GM19452 (cell line): ENCODE measurements at regions not wholly inside any gene's neighbourhood (a gene's known extent, or its start where the extent isn't known, plus 50 kb on each side); places are given as distances from the start of the nearest gene placed in this dataset.
"Not testable (repeated sequence)": the region's sequence is repeated elsewhere in the genome, so short reads cannot be mapped to it uniquely, and the experiment has no call there.

Experiments used
- ATAC-seq: cut with Tn5 transposase; IDR thresholded peaks from one replicate; pipeline ENCODE4 v1.9.1; 2021; ENCODE audit not compliant: unreplicated experiment

DNA sequence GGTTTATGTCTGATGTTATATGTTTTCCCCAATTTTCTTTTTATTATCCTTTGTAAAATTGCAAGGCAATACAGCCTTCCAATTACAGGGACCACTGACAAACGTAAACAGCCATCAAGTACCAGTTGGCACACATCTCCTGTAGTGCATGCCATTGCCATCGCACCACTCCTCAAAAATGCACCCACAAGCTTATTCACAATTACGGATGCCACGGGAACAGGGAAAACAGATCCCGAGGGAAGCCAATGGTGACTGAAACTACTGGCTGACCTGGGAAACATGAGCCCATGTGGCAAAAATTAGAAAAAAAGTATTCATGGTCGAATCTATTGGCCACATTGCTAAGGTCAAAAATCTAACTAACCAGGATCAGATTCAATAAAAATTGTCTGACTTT, 395.2 kb downstream of the PAX1 start:
- no peak for ATAC-seq

DNA sequence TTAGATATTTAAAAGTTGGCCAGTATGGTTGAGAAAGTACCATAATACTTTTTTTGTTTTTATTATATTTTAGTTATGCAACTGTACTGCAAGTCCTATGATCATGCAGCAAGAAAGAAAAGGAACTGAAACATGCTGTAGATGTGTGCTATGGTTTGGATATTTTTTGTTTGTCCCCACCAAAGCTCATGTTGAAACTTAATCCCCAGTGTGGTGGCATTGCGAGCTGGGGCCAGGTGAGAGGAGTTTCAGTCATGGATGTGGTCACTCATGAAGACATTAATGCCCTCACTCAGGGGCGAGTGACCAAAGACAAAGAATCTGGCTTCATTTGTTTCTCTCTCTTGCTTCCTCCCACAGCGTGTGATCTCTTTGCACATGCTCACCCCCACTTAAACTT, 393.9 kb downstream of the PAX1 start:
- ATAC-seq: no peak

DNA sequence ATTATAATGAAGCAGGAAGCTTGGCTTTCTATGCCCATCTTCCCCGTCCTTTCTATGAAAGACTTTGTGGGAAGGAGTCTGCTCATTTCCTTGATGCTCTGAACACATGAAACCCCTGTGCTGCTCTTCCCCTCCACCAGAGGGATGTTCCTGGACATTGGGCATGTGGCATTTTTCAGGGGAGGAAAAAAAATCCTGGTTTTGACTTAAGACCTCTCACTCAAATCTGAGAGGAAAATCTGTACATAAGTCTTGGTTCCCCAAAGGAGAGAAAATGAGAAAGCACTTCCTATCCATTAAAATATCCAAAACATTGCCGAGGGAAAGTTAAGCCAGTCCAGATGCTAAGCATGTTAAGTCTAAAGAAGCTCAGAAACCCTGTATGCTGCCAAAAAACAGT, 393.0 kb downstream of the PAX1 start:
- no peak for ATAC-seq

DNA sequence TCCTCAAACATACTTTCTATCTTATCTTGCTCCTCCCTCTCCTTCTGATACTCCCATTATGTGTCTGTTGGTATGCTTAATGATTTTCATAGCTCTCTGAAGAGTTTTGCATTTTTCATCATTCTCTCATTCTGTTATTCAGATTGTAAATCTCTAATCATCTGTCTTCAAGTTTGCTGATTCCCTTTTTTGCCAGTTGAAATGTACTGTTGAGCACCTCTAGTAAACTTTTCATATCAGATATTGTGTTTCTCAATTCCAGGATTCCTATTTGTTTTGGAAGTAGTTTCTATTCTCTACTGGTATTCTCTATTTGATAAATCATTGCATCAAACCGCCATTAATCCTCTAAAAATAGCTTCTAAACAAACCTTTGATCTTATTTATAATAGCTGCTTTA, 387.7 kb downstream of the PAX1 start:
- ATAC-seq: no peak

DNA sequence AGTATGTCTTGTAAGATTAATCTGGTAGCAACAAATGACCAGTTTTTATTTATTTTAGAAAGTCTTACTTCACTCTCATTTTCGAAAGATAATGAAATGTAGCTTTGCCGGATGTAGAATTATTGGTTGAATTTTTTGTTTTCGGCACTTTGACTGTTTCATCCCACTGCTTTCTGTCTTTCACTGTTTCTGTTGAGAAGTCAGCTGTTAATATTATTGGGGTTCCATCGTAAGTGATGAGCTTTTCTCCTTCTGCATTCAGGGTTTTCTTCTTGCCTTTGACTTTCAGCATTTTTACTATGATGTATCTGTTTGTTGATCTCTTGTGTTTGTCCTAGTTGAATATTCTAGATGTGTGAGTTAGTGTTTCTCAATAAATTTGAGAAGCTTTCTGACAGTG, 383.4 kb downstream of the PAX1 start:
- ATAC-seq: no peak

DNA sequence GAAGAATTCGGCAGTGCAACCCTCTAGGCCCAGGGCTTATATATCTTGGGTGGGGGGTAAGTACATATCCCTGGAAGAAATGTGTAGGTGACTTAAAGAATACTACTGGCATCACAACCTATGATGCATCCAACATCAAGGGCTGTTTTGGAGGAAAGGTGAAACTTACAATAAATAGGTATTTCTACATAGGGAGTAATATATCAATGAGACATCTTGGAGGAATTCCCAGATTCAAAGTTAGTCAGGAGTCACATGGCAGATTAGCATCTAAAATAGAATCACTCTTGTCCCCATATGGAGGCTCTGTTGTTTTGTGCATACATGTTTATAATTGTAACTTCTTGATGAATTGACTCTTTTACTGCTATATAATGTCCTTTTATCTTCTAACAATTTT, 375.5 kb downstream of the PAX1 start:
- no peak for ATAC-seq

DNA sequence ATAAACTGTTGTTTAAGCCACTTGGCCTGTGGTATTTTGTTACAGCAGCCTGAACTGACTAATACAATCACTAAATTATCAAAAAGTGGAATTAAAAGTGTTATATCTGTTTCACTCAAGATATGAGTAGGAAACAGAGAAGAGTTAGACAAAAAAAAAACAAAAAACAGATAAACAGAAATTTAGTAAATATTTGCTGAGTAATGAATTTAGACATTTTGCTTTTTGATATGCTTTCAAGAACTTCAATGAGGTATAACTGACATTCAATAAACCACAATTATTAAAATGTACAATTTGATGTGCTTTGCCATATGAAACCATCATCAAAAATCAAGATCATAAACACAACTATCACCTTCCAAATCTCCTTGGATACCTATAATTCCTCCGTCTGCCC, 369.2 kb downstream of the PAX1 start:
- ATAC-seq: no peak

DNA sequence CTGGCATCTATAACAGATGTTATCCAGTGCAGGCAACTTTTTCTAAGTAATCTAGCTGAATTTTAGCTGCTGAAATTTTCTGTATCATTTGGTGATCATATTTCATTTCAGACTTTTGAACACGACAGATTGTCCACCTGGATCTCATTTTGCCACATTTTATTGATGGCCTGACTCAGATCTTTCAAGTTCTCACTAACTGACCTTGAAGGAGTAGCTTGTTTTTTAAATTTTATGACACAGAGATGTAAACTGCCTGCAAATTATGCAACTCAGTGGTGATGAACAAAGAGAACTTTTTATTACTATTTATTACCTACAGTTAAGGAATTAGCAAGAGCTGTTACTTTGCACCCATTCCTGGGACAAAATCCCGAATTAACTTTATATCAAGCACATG, 366.4 kb downstream of the PAX1 start:
- no peak for ATAC-seq

DNA sequence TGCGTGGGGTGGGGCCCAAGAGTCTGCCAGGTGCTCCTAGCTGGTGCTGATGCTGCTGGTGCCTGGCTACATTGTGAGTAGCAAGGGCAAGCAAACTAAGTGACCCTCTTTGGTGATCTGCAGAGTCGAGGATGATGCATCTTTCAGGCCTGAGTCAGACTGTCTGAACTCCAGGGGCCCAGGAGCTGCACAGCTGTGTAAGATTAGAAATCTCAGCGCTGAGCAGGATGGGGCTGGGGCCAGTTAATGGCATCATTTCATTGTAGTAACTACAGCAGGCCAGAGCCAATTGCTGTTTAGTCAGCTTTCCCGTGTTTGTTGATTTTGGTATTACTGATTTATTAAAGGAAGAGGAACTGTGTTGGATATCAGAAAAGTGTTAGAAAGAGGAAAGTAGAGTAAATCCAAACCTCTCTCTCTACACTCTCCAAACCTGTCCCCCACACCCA, 365.2 kb downstream of the PAX1 start:
- no peak for ATAC-seq

DNA sequence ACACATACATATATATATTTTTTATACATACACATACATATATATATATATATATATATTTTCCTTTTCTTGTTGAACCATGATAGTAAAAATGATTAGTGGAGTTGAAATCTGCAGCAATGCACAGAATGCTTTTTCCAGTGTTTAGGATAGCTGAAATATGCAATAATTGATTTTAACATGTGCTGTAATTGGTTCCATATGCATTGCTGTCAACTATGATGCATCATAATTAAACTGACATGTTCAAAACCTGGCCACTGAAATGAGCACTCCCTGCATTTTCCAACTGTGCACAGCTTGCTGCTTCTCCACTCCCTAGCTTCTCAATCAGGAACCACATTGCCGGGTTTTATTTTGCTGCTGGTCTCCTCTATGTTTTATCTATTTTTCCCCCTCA, 358.3 kb downstream of the PAX1 start:
- ATAC-seq: no peak

DNA sequence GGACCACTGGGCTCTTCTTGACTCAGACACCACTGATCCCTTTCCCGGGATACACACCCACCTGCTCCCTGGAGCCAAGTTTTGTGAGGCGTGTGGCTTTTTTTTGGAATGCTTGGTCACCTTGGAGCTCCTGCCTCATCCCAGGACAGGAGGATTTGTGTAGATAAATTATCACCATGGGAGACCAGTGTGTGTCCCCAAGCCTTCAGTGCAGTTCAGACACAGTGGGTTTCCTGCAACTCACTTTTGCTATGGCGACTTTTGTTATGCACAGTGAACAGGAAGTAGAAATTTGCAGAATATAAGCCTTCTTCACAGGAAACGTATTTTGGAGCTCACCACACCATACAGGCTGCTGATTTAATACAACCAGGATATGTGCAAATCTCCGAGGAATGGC, 357.4 kb downstream of the PAX1 start:
- no peak for ATAC-seq

DNA sequence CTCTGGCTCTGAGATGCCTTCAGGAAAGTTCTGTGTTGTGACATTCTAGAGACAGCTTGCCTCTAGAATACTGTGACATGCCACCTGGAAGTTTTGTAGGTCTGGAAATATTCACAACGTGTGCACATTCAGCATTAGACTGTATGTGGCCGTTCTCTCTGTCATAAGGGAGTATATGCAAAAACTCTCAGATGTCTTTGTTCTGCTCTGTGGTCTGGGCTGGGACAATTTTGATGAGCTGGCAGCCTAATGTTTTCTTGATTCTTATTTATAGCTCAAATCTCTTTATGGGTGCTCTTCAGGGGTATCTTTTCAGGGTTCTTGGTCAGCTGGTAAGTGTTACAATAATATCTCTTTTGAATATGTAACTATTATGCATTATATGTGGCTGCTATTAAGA, 355.1 kb downstream of the PAX1 start:
- ATAC-seq: no peak

DNA sequence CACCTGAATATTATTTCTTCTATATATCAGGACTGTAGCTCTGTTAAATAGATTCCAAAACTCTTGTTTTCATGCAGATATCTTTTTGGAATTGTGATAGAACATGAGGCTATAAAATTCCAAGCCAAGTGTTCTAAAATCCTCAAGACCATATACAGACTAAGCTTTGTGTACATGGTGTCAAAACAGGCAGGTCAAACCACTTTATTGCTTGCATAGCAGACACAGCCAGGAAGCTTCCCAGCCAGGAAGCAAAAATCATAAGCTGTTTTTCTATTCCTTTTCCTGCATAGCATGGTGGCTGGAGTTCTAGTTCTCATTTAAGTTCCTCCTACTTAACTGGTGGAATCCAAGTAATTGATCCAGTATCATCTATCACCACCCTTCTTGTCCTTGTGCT, 353.3 kb downstream of the PAX1 start:
- no peak for ATAC-seq

DNA sequence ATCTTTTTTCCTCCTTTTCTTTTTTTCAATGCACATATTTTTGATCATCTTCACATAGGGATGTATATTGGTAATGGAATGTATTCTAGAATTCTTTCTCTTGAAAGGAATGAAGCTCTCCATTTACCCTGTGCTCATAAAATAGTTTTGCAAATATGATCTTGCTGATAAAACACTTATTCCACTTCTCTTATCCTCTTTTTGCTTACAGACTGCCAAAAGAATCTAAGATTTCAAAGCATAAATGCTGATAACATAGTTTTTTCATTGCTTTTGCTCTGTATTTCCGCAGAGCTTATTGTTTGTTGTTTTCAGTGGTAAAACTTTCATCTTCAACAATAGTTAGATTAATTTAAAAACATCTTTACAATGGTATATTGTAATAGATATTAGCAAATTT, 350.5 kb downstream of the PAX1 start:
- ATAC-seq: no peak

DNA sequence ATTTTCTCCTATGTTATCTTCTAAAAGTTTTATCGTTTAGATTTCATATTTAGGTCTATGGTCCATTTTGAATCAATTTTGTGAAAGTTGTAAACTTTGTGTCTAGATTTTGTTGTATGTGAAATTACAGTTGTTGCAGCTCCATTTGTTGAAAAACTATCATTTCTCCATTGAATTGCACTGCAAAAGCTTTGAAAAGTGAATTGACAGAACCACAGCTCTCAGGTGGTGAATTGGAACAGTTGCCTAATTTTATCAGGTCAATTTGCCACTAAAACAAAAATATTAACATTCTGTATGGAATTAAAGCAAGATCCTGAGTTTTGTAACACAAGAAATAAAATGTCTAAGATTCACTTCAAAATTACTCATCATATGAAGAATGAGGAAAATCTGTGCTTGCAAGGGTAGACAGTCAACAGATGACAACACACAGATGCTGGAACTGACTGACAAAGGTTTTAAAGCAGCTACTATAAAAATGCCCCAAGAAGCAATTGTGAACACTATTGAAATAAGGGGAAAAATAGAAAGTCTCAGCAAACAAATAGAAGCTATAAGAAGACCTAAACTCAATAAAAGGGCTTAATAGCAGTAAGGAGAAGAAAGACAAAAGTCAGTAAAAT, 346.7 kb downstream of the PAX1 start:
- ATAC-seq: no peak

DNA sequence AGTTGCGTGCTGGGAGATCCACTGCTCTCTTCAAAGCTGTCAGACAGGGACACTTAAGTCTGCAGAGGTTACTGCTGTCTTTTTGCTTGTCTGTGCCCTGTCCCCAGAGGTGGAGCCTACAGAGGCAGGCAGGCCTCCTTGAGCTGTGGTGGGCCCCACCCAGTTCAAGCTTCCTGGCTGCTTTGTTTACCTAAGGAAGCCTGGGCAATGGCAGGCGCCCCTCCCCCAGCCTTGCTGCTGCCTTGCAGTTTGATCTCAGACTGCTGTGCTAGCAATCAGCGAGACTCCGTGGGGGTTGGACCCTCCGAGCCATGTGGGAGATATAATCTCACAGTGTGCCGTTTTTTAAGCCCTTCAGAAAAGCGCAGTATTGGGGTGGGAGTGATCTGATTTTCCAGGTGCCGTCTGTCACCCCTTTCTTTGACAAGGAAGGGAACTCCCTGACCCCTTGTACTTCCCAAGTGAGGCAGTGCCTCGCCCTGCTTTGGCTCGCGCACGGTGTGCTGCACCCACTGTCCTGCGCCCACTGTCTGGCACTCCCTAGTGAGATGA, 340.6 kb downstream of the PAX1 start:
- not testable (repeated sequence) for ATAC-seq

DNA sequence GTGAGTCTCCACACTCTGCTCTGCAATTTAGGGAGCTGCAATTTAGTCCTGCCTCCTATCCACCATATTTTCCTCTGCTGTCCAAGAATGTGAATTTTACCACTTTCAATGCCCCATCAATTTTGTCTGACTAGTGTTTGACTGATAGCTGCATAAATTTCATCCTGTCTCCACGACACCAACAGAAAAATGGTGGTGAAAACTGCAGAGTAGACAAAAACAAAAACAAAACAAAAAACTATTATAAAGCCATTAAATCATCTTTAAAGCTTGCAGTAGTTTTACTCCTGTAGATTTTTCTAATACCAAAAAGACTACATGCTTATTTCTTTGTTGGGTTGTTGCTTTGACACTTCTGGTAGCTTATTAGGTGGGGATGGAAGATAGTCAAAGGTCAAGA, 322.0 kb downstream of the PAX1 start:
- no peak for ATAC-seq

DNA sequence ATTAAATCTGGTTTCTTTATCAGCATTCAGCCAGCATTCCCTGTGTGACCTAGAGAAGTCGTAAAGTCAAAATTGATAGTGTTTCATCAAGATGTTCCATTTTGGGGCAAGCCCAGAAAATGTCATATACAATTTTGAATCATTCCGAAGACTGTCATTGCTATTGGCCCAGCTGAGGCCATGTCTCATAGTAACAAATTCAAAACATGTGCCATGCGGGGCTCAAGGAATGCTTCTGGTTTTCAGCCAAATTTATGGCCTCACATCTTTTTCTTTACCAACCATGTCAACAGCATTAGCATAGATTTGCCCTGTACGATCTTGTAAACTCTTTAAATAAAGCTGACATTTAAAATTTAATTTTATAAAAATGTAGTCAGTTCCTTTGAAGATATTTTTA, 314.7 kb downstream of the PAX1 start:
- no peak for ATAC-seq

DNA sequence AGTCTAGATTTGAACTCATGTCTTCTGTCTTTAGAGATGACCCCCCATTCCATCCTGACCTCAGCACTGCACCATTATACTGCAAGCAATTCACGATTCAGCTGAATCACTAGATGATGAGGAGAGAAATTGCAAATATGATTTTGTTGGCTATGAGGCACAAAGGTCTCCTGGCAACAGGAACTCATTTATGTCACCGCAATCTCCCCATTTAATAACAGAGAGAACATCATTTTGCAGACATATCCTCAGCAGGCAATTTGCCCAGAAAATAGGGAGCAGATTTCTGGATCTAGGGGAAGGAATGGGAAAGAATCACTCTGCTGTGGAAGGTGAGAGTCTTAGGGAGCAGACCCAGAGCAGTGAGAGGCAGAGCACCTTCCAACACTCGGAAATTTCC, 303.0 kb downstream of the PAX1 start:
- no peak for ATAC-seq

DNA sequence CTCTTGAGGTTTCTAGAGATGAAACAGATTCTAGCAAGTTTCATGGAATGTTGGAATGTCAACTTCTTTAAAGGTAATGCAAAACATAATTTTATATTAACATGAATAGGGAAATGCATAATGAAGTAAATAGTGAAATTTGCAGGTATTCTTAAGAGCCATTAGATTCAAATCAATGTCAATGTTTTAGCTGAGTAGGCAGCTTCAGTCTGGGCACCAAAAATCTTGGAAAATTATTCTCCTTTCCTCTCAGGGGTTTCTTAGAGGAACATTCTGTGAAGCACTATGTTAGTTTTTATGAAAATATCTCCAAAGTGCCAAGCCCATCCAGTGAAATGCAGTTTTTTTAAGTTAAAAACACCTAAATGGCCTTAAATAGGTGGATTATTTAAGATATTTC, 300.8 kb downstream of the PAX1 start:
- no peak for ATAC-seq

DNA sequence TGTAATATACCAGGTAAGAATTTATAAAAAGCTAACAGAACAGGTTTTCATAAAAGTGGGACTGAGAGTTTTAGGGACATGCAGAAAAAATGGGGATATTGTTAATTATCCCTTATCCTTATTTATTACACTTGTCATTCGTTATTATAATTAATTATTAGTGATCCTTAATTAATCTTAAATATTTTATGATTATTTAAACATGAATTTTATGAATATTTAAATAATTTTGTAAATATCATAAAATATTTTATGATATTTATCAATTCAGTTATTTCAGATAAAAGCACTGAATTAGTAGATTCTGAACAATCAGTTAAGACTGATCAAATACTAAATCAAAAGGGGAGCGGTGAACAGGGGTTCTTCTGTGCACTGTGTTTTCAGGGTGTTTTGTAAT, 300.1 kb downstream of the PAX1 start:
- no peak for ATAC-seq

DNA sequence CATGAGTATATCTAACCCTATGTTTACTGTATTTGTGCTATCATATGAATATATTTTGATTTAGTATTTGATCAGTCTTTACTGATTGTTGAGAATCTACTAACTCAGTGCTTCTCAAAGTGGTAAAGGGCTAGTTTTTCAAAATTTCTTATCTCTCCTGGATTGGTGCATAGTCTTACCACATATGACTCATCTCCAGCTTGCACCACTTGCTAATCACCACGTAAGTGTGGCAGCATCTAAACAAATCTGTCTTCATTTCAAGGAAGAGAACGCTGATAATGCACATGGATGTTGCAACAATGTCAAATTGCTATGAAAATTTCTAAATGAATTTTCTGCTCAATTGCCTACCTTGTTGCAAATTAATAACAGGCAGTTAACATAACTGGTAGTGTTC, 299.5 kb downstream of the PAX1 start:
- no peak for ATAC-seq

DNA sequence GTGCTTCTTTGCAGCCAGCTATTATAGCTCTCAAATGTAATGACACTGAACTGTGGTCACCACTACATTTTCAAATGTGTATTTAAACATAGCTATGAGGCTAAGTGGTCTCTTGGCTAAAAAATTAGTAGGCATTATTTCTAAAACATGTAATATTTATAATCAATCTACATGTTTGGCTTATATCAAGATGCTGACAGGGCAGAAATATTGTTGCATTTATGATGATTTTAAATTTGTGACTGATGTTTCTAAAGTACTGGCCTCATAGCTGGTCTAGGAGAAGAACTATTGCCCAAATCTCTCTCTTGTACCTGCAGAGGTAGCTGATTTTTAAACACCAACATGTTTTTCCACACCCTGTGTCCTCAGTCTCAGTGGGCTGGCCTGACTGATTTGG, 298.2 kb downstream of the PAX1 start:
- no peak for ATAC-seq
